GM18909 (cell line): ENCODE measurements at regions not wholly inside any gene's neighbourhood (a gene's known extent, or its start where the extent isn't known, plus 50 kb on each side); places are given as distances from the start of the nearest gene placed in this dataset.
"Not testable (repeated sequence)": the region's sequence is repeated elsewhere in the genome, so short reads cannot be mapped to it uniquely, and the experiment has no call there.

ENCODE experiments used
- ATAC-seq: cut with Tn5 transposase; IDR thresholded peaks from one replicate; pipeline ENCODE4 v1.9.1; 2021; ENCODE audit warnings: mild to moderate bottlenecking; ENCODE audit not compliant: unreplicated experiment, poor library complexity

DNA sequence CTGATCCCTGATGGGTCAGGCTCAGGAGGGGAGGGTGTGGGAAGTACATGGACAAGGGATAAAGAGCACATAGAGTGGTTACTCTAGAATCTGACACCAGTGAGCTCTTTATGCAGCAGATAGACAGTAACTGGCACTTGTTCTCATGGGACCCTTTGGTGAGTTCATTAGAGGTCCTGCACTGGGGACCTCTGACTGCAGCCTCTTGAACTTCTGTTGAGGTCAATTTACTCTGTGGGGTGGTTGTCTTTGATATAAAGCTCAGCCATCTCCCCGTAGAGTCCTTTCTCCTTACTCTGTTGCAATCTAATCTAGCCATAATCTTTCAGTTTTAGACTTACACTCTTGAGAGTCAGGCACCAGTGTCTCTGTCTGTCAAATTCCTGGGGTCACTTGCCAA is 222.4 kb downstream of the GPAT3 start:
- no peak for ATAC-seq

DNA sequence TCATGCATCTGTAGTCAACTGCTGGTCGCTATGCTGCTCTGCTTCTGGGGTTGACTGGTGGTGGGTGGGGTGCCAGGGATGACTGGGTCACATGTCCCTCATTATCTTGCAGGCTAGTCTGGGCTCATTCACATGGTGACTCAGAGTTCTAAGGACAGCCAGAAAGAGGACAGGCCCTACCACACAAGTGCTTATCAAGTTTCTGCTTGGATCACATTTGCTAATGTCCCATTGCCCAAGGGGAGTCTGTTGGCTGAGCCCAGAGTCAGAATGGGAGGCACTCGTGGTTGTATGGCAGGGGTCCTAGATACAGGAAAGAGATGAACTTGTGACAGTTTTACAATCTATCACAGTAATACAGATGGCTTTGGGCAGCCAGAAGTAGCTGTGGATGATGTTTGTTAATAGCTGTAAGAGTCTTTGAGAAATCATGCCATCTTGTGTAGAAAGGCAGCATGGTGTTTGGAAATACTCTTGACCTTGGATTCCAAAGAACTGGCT is 221.3 kb downstream of the GPAT3 start:
- no peak for ATAC-seq

DNA sequence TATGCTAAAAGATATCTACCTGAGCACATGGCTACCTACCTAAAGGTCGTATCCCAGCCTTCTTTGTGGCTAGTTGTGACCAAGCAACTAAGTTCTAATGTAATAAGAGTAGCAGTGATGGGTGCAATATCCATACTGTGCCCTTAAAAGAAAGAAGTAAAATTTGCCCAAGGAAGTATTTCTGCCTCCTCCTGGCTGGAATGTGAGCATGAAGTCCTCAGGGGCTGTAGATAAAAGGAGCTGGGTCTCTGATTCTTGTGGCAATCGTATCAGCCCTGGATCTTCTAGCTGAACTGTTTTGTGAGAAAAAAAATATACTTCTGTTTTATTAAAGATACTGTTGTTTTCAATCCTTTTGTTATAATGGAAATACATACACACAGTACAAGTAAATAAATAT is 217.4 kb downstream of the GPAT3 start:
- ATAC-seq, result no peak

DNA sequence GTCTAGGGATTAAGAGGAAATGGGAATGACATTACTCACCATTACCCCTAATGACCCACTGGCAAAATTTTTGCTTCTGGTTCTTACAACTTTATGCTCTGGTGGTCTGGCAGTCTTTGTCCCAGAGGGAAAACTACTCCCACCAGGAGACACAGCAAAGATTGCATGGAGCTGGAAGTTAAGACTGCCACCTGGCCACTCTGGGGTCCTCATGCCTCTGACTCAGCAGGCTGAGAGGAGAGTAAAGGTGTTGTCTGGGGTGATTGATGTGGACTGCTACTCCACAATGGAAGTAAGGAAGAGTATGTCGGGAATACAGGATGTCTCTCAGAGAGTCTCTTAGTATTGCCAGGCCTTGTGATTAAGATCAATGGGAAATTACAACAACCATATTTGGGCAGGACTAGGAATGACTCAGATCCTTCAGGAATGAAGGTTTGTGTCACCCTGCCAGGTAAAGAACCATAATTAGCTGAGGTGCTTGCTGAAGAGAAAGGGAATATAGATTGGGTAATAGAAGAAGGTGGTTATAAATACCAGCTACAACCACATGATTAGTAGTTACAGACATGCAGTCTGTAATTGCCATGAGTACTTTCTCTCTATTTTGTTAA is 215.5 kb downstream of the GPAT3 start:
- ATAC-seq, result no peak

DNA sequence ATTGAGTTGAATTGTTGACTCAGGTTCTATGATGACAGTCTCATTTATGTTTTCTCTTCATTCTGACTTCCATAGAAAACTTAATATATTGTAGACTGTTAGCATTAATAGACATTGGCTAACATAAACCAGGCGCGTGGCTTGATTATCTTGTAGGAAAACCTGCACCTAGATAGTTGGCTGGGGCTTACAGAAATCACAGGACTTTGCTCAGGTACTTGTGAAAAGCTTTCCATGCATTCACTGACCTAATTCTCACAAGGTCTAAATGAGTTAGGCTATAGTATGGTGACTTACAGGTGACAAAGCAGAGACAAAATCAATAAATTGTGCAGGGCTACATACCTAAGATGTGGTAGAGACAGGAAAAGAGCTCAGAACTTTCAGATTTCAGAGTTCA is 212.8 kb downstream of the GPAT3 start:
- ATAC-seq, result no peak

DNA sequence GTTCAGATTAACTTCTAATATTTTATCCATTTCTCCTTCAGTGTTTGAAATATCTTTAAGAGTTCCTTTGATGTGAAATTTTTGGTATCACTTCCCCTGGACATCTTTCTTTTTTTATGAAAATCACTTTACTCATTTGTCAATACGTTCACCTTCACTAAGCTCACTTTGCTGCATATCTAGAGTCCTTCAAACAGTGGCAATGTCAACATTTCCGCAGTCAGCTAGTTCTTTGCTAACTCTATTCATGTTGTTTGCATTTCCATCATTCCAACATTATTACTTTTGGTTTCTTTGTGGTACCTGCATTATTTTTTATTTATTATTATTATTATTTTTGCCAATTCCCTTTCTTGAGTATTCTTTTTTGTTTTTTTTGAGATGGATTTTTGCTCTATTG is 203.0 kb downstream of the GPAT3 start:
- no peak for ATAC-seq

DNA sequence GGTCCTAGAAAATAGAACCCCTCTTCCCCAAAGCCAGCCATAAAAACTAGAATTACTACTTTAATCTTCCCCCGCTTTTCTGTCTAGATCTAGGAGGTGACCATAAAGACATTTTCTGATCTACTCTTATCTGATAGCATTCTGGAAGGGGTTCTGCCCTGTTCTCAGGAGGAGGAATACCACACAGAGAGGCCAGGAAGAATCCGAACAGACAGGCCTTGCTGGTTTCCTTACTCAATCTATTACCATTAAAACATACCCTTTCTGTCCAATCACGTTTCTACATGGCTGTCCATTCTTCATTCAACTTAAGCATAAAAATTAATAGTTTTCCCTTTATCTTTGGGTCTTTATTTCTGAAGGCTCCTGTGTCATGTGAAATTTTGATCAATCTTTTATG is 198.7 kb downstream of the GPAT3 start:
- ATAC-seq, result no peak

DNA sequence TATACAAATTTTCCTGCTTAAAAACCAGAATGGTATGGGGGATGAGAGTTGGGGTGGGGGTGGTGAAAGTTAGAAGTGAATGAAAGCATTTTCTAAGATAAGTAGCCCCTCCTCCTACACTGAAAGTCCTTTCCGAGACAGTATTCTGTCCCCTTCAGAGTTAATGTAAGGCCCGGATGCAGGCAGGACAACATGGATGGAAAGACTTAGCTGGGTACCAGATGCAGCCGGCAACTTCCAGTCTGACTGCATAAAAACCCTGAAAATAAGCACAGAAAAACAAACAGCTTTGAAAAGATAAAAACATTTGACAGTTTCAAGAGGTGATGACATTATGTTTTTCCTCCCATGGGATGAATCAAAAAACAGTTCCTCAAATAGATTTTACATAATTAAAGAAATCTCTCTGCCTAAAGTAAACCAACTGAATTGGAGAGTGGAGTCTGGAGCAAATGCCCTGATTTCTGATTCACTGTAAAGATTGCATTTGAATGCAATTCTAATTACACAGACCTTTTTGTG is 196.3 kb downstream of the GPAT3 start:
- ATAC-seq, result no peak

DNA sequence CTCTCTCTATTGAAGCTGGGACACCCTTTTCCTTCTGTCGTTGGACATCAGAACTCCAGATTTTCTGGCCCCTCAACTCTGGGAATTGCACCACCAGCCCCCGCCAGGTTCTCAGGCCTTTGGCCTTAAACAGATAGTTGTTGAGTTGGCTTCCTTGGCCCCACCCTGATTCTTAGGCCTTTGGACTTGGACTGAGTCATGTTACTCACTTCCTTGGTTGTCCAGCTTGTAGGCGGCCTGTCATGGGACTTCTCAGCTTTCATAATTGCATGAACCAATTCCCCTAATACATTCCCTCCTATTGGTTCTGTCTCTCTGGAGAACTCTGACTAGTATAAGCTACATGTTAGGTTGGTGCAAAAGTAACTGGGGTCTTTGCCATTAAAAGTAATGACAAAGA is 195.7 kb downstream of the GPAT3 start:
- ATAC-seq, result no peak

DNA sequence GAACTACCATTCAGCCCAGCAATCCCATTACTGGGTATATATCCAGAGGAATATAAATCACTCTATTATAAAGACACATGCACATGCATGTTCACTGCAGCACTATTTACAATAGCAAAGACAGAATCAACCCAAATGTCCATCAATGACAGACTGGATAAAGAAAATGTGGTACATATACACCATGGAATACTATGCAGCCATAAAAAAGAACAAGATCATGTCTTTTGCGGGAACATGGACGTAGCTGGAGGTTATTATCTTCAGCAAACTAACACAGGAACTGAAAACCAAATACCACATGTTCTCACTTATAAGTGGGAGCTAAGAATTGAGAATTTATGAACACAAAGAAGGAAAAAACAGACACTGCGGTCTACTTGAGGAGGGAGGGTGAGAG is 195.1 kb downstream of the GPAT3 start:
- not testable (repeated sequence) for ATAC-seq

DNA sequence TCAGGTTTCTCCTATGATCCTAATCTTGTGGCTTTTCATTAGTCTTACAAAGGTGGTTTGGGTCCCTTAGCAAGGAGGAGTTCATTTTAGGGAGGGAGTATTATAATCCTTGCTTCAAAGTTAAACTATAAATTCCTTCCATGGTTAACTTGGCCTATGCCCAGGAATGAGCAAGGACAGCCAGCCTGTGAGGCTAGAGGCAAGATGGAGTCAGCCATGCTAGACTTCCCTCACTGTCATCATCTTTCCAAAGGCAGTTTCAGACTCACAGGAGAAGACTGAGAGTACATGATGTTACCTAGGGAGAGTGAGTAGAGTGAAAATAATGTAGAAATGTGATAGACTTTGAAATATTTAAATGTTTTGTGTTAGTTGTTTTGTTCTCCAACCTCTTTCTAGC is 192.3 kb downstream of the GPAT3 start:
- no peak for ATAC-seq

DNA sequence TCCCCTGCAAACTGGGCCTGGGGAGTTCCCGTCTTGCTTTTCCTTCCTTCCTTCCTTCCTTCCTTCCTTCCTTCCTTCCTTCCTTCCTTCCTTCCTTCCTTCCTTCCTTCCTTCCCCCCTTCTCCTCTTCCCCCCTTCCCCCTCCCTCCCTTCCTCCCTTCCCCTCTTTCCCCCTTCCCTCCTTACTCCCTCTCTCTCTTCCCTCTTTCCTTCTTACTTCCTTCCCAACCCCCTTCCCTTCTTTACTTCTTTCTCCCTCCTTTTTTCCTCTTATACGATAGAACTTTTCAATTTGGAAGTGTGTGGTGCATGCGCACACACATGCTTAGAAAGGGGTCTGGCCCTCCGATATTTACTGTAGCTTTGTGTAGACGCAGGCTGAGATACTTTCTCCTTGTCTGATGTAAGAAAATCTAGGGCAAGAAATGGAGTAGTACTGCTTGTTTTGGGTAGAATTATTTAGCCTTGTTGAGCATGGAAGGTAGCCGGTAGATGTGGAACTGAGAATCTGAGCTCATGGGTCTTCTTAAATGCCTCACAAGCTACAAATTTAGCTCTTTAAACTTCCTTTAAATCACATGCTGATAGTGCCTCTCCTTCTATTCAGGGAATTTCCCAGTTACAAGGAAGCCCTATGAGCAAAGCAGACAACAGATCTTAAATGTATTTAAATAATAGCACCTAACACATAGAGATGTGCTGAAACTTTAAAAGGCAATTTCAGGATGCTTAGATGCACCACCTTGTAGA is 189.6 kb downstream of the GPAT3 start:
- ATAC-seq, result no peak

DNA sequence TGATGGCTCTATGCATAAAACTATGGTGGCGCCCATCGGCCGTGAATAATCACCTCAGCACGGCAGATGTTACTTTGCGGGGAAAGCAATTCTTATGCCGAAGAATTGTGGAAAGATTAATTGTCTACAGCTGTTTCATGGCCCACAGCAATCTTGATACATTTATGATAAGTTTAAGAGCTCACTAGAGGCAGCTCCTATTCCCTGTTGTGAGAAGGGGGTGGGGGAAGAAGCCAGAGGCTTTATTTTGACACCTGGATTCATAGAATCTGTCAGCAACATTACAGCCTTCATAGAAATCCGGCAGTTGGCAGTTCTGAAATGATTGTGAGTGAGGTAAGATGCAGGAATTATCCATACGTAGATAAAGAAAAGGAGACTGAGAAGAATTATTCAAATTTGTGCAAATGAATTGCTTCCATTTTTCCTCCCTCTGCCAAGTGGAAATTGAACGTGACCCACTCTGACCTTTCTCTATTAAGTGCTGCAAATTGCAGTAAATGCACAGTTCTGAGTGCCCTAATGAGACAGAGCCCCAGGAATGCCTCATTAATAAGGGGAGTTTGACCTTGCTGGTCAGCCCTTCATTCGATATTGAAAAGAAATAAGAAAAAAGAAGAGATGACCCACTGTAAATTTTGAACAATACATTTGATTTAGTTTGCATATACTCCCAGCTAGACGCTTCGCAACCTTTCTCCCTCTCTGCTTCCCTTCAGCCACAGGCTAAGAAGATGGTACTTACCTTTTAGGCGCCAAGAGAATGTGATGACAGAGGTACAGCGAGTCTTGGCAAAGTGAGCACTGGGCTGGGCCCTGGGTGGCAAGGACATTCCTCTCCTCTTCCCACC is 188.8 kb downstream of the GPAT3 start:
- ATAC-seq, result no peak

DNA sequence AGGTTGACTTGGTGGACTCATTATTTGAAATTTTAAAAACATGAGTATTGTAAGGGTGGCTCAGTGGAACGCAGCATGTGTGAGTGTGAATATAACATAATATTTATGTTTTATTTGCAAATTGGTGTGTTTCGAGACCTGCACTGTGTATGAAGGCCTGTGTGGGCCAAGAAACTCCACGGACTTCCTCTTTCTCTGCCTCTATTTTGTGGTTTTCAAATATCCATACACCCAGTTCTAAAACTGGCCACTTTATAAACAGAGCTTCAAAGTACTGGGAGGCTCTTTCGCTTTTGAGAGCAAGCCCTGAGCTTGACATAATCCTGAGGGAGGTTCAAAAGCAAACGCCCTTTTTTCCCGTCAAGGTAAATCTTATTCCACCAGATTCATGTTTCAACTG is 187.7 kb downstream of the GPAT3 start:
- no peak for ATAC-seq

DNA sequence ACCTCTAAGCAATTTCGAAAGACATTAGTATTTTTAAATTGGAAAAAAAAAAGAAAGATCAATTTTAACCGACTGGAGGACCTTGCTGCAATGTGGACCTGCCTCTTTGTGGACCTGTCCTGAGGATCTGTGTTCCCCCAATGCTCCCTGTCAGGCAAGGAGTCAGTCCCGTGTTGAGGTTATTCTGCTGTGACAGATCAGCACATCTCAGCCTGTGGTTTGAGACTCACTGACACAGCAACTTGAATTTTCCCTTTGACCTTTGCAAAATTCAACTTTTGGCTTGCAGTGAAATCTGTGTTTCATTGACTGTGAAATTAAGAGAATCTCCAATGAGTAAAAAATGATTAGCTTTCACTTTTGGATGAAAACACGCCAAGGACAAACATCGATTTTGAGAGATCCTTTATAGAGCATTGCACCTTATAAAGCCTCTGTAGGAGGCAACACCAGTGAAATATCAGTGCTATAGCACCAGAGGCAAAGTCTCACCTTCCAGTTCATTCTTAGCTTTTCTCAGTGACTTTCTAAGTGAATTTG is 186.9 kb downstream of the GPAT3 start:
- ATAC-seq, result no peak

DNA sequence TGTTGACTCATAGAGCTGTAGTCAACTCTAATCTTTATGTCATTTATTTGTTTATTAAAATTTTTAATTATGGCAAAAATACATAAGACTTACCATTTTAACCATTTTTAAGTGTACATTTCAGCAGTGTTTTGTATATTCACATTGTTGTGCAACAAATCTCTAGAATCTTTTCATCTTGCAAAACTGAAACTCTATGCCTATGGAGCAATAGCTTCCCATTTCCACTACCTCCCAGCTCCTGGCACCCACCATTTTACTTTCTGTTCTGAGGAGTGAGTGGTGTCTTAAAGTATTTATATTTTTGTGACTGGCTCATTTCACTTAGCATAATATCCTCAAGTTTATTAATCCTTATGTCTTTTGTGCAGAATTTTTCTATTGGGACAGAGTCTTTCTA is 181.0 kb downstream of the GPAT3 start:
- ATAC-seq, result no peak

DNA sequence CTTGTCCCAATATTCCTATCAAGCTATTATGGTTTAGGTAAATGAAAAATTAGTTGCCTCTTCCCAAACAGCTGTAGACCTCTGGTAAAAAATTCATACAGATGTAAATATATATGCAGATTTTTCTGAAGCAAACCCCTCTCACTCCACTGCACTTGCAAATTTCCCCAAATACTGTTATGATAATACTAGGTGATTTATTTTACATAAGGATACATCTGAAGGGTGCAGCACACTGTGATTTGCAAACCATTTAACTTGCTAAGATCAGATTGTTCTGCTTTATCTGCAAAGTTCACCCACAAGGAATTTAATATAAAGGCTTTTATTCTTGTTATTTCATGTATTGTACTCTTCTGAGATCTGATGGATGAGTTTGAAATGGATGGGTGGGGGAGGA is 177.0 kb downstream of the GPAT3 start:
- ATAC-seq, result no peak

DNA sequence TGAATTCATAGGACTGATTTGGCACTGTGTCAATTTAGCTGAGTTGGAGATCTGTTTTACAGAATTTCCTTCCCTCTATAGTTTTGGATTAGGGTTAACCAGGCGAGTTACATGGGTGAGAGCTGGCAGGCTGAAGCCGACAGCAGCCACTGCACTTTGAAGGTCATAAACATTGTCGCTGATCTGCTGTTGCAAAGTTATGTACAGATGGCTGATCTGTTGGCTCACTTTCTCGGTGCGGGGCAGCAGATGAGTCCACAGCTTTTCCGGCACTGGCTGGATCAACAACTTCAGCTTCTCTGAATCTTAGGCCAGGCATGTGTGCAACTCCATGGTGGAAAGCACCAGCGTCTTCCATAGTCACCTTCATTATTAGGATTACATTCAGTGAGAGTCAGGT is 173.7 kb downstream of the GPAT3 start:
- ATAC-seq, result no peak

DNA sequence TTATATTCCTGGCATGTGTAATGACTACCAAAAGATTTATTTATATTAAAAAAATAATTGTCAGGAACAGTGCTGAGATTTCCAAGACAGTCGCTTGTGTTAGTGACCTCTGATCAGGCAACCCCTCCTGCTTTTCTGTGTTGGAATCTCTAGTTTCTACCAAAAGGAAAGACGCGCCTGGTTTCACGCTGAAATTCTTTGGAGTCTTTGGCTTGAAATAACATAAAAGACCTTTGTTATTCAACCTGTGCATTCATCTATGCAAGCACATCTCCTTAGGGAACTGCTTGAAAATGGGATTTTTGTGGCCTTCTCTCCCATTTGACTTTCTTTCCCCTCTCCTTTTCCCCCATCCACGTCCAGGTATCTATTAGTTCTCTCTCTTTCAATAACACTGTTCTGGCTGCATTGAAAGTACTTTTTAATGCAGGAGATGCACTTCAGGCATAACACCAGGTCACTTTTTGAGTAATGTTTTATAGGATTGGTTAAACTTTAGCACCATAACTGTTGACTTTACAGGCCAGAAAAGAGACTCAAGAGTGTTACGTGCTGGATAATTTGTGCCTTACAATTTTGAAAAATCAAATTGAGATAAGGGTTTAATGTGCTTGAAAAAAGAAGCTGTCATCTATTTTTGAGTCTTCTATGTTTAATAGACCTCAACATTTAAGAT is 172.7 kb downstream of the GPAT3 start:
- no peak for ATAC-seq

DNA sequence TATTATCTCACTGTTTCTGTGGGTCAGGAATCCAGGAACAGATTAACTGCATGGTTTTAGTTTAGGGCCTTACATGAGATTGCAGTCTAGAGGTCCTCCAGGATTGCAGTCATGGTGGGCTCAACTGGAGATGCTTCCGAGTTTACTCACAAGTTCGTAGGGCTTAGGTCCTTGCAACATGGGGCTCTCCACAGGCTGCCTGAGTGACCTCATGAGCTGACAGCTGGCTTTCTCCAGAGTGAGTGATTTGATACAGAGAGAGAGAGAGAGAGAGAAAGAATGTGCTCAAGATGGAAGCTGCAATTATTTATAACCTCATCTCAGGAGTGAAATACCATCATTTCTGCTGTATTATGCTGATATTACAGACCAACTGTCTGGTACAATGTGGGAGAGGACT is 168.9 kb downstream of the GPAT3 start:
- no peak for ATAC-seq
